Activated CD8-positive, alpha-beta T cell treated with anti-CD3 and anti-CD28 coated beads, Interleukin-2, amount 10 ng/mL, durations not matched to agents 7 days and 5 days (primary cell): ENCODE measurements at regions not wholly inside any gene's neighbourhood (a gene's known extent, or its start where the extent isn't known, plus 50 kb on each side); places are given as distances from the start of the nearest gene placed in this dataset.

ENCODE experiments used
- ATAC-seq: fragments of 150-1000 bp; cut with Tn5 transposase; one replicate; pipeline ENCODE4 v1.10.0; 2021; ENCODE audit warnings: moderate library complexity
- CTCF ChIA-PET: fragments of 350-600 bp; sonication (Branson Sonifier 250); formaldehyde crosslinking; loops from one replicate; lab custom pipeline; 2021; ENCODE audit warnings: antibody characterized with exemption; lab: Charles Lee
- POLR2A ChIA-PET: fragments of 350-600 bp; sonication (Branson Sonifier 250); formaldehyde crosslinking; loops from one replicate; lab custom pipeline; 2021; ENCODE audit warnings: antibody characterized with exemption; lab: Charles Lee
- DNase-seq: peaks from one replicate; pipeline ENCODE4 v3.0.0-alpha.2; 2020
- H3K27ac Mint-ChIP-seq: one replicate; pipeline ENCODE4 v1.8.0; 2021; ENCODE audit warnings: mild to moderate bottlenecking, mixed read lengths
- H3K27me3 Mint-ChIP-seq: one replicate; pipeline ENCODE4 v1.8.0; 2021; ENCODE audit warnings: low read depth, mixed read lengths
- H3K36me3 Mint-ChIP-seq: one replicate; pipeline ENCODE4 v1.8.0; 2021; ENCODE audit warnings: low read depth, mixed read lengths
- H3K4me1 Mint-ChIP-seq: one replicate; pipeline ENCODE4 v1.8.0; 2021; ENCODE audit warnings: low read depth, mixed read lengths
- H3K4me3 Mint-ChIP-seq: one replicate; pipeline ENCODE4 v1.8.0; 2021; ENCODE audit warnings: mild to moderate bottlenecking, mixed read lengths
- H3K9me3 Mint-ChIP-seq: one replicate; pipeline ENCODE4 v1.8.0; 2022; ENCODE audit warnings: mixed read lengths; ENCODE audit not compliant: insufficient read depth

DNA sequence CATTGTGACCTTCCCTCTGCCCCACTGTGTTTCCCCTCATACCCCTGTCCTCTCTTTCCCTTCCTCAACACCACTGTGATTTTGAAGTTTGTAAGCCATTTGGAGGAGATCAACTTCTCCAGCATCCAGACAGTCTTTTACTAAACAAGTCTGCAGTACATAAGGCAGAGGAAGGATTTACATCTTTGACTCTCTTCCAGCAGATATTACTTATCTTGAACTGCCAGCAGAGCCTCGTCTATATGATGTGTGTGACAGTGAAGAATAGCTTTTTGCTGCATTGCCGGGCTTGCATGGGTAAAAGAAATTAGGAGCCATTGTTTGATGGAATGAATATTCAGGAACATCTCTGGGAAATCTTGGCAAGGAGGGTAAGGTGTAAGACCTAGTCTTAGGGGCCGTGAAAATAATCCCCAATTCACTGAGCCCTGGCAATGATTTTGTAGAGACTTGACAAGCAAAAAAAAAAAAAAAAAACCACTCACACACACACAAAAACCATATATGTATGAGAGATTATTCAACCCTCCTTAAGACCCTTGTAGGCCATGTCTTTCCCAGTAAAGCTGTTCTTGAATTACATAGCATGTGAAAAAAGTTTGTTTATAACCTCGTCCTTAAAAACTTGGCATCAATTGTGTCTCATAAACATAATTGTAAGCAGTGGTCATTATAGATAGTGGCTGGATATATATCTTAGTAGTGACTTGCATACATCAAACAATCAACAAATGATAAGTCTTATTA, 903.9 kb downstream of the CDH11 start:
- H3K4me1 Mint-ChIP-seq = no peaks in the 10 kb centered on the region
- peaks cover 36% of the 10 kb centered on the region for H3K9me3 Mint-ChIP-seq
- DNase-seq (no peak), ATAC-seq (no peak)
- H3K27ac Mint-ChIP-seq = no peak overlapping the region
- H3K36me3 Mint-ChIP-seq = no peaks in the 10 kb centered on the region
- ChIA-PET CTCF (no interaction called here), POLR2A (no interaction called here)
- H3K4me3 Mint-ChIP-seq = no peak overlapping the region
- H3K27me3 Mint-ChIP-seq = no peaks in the 10 kb centered on the region

DNA sequence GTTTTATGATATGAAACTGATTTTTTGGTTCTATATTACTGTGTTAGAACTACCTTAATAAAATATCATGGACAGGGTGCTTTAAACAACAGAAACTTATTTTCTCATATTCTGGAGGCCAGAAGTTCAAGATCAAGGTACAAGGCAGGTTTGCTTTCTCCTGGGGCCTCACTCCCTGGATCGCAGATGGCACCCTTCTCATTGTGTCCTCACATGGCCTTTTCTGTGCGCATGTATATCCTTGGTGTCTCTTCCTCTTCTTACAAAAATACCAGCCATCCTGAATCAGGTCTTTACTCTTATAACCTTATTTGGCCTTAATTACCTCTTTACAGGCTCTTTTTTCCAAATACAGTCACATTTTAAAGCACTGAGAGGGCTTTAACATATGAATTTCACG, 906.1 kb downstream of the CDH11 start:
- ATAC-seq = no peak
- H3K4me3 Mint-ChIP-seq = no peak overlapping the region
- no peaks in the 10 kb centered on the region for H3K4me1 Mint-ChIP-seq
- ChIA-PET POLR2A (no interaction called here), CTCF (no interaction called here)
- DNase-seq = no peak
- H3K36me3 Mint-ChIP-seq = no peaks in the 10 kb centered on the region
- H3K27me3 Mint-ChIP-seq = no peaks in the 10 kb centered on the region
- no peak overlapping the region for H3K27ac Mint-ChIP-seq
- peaks cover 43% of the 10 kb centered on the region for H3K9me3 Mint-ChIP-seq

DNA sequence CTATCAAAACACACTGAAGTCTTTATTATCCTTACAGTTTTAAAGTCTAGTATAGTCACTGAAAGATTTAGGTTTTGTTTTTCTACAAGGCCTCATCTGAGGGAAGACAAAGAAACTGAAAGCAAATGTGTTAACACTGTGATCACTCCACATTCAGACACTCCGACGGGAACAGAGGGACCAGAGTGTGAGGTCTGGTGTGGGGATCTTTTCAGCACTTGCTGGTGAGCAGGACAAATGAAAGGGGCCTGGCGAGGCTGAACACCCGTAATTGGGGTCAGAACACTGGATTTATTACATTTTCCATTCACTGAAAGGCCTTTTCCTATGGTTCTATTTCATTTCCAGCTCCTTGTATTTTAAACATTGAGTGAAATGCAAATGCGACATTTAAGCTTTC, 910.5 kb downstream of the CDH11 start:
- POLR2A ChIA-PET = no interaction called here
- H3K27ac Mint-ChIP-seq = no peak overlapping the region
- ATAC-seq (no peak), DNase-seq (no peak)
- H3K4me3 Mint-ChIP-seq = no peak overlapping the region
- CTCF ChIA-PET = no interaction called here
- H3K36me3 Mint-ChIP-seq = no peaks in the 10 kb centered on the region
- no peaks in the 10 kb centered on the region for H3K4me1 Mint-ChIP-seq
- peaks cover 40% of the 10 kb centered on the region for H3K9me3 Mint-ChIP-seq
- no peaks in the 10 kb centered on the region for H3K27me3 Mint-ChIP-seq

DNA sequence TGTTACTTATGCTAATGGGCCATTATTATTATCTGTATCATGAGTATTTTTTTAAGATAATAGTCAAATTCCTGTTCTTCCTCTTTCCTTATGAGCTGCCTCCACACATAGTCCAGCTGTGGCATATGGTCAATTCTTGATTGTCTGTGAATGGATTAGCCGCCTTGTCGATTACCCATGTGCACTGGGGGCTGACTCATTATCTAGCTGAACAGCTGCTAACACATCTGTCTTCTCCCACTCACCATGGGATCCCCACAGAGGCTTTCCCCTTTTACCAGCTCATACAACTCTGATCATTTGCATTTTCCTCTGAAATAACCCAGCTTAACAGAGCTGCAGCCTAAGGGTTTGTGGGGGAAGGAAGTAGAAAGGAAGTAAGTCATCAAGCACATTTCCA, 915.0 kb downstream of the CDH11 start:
- H3K9me3 Mint-ChIP-seq = peaks cover 26% of the 10 kb centered on the region

DNA sequence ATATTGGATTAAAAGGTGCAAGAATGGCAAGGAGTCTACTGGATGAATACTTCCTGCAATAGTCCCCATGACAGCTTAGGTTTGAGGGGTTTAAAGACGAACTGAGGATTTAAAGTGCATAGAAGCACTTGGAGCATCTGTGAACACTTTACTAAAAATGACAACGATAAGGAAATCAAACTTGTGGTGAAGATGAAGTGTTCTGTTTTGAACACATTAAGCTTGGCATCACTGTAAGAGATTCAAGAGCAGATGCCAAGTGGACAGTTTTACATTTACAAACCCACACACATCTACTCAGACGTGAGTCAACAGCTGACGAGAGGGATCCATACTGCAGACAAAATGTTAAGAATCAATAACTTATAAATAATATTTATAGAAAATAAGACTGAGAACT, 918.7 kb downstream of the CDH11 start:
- H3K9me3 Mint-ChIP-seq = peaks cover 8% of the 10 kb centered on the region
- H3K27me3 Mint-ChIP-seq = no peaks in the 10 kb centered on the region
- no peaks in the 10 kb centered on the region for H3K36me3 Mint-ChIP-seq
- POLR2A ChIA-PET = no interaction called here
- ATAC-seq (no peak), DNase-seq (no peak)
- H3K27ac Mint-ChIP-seq = no peak overlapping the region
- no peaks in the 10 kb centered on the region for H3K4me1 Mint-ChIP-seq
- no peak overlapping the region for H3K4me3 Mint-ChIP-seq
- CTCF ChIA-PET = interaction anchor here (0.6 kb wide), 1 partner anchor 842 kb away, joined by 4 read pairs; no protein-coding TSS in a partner anchor

More for the DNA sequence above, 915.0 kb downstream of the CDH11 start:
- no peaks in the 10 kb centered on the region for H3K36me3 Mint-ChIP-seq
- no peaks in the 10 kb centered on the region for H3K4me1 Mint-ChIP-seq
- H3K27me3 Mint-ChIP-seq = no peaks in the 10 kb centered on the region
- no peak for DNase-seq
- CTCF ChIA-PET = no interaction called here
- no peak overlapping the region for H3K27ac Mint-ChIP-seq
- ATAC-seq = no peak
- no peak overlapping the region for H3K4me3 Mint-ChIP-seq
- POLR2A ChIA-PET = no interaction called here

DNA sequence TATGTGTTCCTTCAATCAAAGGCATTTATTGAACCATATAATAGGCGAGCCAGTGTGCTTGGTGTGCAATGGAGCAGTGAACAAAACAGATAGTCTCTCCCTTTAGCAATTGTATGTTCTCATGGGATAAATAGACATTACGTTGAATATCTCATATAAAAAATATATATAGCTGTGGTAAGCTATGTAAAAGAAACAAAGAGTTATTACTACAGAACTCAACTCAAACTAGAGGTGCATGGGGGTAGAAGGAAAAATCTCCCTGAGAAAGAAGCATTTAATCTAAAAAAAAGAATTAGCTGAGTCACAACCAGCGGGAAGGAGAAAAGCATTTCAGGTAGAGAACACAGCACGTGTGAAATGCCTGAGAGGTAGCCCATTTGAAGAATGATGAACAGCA, 919.3 kb downstream of the CDH11 start:
- Mint-ChIP-seq H3K27me3 (no peaks in the 10 kb centered on the region), H3K9me3 (peaks cover 8% of the 10 kb centered on the region), H3K4me3 (no peak overlapping the region), H3K36me3 (no peaks in the 10 kb centered on the region), H3K4me1 (no peaks in the 10 kb centered on the region), H3K27ac (no peak overlapping the region)
- ATAC-seq (no peak), DNase-seq (no peak)
- ChIA-PET CTCF (no interaction called here), POLR2A (no interaction called here)

DNA sequence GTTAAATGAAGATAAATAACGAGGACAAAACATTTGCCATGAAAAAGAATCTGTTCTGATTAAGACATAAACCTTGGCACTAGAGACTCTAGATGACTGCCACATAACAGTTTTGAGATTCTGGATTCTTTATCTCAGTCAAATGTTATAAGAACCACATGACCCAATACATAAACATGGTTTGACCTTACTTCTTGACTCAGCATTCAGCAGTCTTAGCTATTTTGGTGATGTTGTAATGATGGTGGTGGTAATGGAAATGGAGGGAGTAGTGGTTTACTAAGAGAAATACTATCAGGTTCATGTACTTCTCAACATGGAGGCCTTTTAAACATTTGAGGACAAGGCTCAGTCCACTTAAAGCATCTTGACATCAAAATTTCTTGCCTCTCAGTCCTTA, 925.4 kb downstream of the CDH11 start:
- DNase-seq (no peak), ATAC-seq (no peak)
- ChIA-PET CTCF (no interaction called here), POLR2A (no interaction called here)
- H3K9me3 Mint-ChIP-seq = peaks cover 8% of the 10 kb centered on the region
- H3K27ac Mint-ChIP-seq = no peak overlapping the region
- no peaks in the 10 kb centered on the region for H3K27me3 Mint-ChIP-seq
- no peaks in the 10 kb centered on the region for H3K4me1 Mint-ChIP-seq
- H3K4me3 Mint-ChIP-seq = no peak overlapping the region
- no peaks in the 10 kb centered on the region for H3K36me3 Mint-ChIP-seq

DNA sequence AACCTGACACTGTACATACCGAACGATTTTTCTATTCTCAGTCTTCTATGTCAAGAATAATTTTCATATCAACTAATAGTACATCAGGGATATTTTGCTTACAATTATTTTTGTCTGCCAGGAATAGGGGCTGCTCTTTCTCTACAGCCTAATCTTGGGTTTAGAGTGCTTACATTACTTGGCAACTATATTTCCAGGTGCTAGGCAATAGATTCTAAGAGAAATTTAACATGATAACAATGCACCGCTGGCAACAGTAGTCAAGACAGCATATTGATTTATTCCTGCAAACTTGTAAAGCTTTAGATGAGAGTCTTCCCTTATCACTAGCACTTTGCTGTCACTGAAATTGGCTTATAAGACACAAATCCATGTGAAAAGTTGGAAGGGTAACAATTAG, 935.9 kb downstream of the CDH11 start:
- DNase-seq (no peak), ATAC-seq (no peak)
- CTCF ChIA-PET = no interaction called here
- POLR2A ChIA-PET = no interaction called here
- H3K27ac Mint-ChIP-seq = no peak overlapping the region
- H3K4me3 Mint-ChIP-seq = no peak overlapping the region
- H3K27me3 Mint-ChIP-seq = no peaks in the 10 kb centered on the region
- no peaks in the 10 kb centered on the region for H3K4me1 Mint-ChIP-seq
- no peaks in the 10 kb centered on the region for H3K36me3 Mint-ChIP-seq
- H3K9me3 Mint-ChIP-seq = peaks cover 28% of the 10 kb centered on the region

DNA sequence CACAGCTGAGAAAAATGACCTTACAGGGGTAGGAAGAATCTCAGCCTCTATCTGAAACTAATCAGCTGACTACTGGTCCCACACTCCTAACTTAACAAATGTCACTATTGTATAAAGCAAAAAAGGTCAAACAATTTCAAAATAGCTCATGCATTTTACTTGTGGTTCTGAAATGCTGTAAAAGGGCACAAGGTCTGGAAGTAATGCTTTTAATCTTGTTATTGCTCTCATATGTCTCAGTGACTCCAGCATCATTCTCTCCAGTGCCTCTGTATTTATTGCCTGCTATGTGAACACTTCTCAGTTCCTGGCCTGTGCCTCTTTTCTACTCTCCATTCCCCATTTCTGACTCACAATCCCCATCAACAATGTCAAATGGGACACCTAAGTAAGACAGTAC, 937.7 kb downstream of the CDH11 start:
- ATAC-seq (no peak), DNase-seq (no peak)
- CTCF ChIA-PET = no interaction called here
- Mint-ChIP-seq H3K4me3 (no peak overlapping the region), H3K4me1 (no peaks in the 10 kb centered on the region), H3K27ac (no peak overlapping the region), H3K36me3 (no peaks in the 10 kb centered on the region), H3K27me3 (no peaks in the 10 kb centered on the region), H3K9me3 (peaks cover 17% of the 10 kb centered on the region)
- POLR2A ChIA-PET = no interaction called here

DNA sequence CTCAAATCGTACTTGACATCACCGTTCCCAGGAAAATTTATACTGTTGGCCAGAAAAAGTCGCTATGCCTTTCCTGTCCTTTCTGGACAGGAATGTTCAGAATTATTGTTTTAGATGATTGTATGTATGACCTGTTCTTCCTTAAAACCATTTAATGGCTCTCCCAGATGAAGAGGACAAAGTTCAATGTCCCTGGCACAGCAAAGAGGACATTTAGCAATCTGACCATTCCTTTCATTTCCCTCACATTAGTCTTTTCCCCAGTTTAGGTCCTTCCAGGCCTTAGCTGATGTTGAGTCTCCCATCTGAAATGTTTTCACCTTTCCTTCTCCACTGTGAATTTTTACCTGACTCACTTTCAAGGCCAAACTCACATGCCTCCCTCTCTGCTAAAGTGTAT, 938.9 kb downstream of the CDH11 start:
- Mint-ChIP-seq H3K27me3 (no peaks in the 10 kb centered on the region), H3K9me3 (peaks cover 20% of the 10 kb centered on the region), H3K36me3 (no peaks in the 10 kb centered on the region), H3K4me1 (no peaks in the 10 kb centered on the region), H3K27ac (no peak overlapping the region), H3K4me3 (no peak overlapping the region)
- CTCF ChIA-PET = no interaction called here
- POLR2A ChIA-PET = no interaction called here
- DNase-seq = no peak
- no peak for ATAC-seq

DNA sequence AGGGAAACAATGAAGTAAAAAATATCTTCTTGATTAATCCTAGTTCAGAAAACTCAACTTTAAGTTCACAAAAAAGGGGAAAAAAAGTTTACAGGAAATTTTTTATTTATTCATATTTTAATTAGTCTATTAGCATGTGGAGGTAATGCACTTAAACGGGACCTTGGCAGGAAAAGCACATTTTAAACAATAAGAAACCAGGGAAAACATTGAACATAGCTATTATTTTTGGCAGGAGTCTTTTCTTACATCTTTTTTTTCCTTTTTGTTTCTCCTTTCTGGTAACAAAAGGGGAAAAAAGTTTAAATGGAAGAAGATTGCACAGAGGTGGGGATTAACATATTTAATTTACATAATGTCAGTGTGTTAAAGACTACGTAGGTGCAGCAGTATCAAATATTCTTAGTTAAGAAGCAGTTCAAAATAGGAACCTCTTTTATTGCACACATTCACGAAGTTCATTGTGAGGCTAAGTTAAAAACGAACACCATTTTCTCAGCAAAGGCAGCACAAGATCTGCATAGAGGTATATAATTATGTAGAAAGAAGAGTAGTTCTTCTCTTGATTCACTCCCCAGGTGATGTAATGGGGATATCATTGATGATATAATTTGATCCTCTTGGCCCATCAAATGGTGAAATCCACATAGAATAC, 940.5 kb downstream of the CDH11 start:
- no peak for ATAC-seq
- ChIA-PET CTCF (no interaction called here), POLR2A (no interaction called here)
- Mint-ChIP-seq H3K4me1 (no peaks in the 10 kb centered on the region), H3K4me3 (no peak overlapping the region), H3K27ac (no peak overlapping the region), H3K9me3 (peaks cover 28% of the 10 kb centered on the region), H3K36me3 (no peaks in the 10 kb centered on the region), H3K27me3 (no peaks in the 10 kb centered on the region)
- no peak for DNase-seq

DNA sequence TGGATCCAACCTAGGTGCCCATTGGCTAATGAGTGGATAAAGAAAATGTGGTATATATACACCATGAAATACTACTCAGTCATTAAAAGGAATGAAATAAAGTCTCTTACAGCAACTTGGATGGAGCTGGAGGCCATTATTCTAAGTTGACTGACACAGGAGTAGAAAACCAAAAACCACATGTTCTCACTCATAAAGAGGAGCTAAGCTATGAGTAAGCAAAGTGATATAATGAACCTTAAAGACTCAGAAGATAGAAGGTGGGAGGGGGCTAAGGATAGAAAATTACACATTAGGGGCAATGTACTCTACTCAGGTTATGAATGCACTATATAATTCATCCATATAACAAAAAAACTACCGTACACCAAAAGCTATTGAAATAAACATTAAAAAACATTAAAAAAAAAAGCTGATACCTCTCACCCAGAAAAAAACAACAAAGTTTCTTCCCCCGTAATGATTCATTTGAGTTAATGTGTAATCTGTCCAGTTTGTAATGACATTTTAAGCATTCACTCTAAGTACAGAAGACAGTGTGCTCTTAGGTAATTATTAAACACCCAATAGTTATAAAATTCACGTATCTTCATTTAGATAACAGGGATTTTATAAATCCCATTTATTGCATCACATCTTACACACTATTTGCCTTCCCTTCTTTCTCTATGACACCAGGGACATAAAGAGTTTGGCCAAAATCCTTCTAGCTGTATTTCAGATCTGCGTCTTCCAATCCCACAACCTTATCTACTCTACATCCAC, 941.5 kb downstream of the CDH11 start:
- POLR2A ChIA-PET = no interaction called here
- CTCF ChIA-PET = no interaction called here
- Mint-ChIP-seq H3K9me3 (peaks cover 28% of the 10 kb centered on the region), H3K36me3 (no peaks in the 10 kb centered on the region), H3K4me1 (no peaks in the 10 kb centered on the region), H3K27ac (no peak overlapping the region), H3K27me3 (no peaks in the 10 kb centered on the region), H3K4me3 (no peak overlapping the region)
- ATAC-seq (no peak), DNase-seq (no peak)
